HG02610 (cell line): ENCODE measurements at regions not wholly inside any gene's neighbourhood (a gene's known extent, or its start where the extent isn't known, plus 50 kb on each side); places are given as distances from the start of the nearest gene placed in this dataset.

ENCODE experiments used
- ATAC-seq: cut with Tn5 transposase; IDR thresholded peaks from one replicate; pipeline ENCODE4 v1.9.1; 2021; ENCODE audit warnings: mild to moderate bottlenecking, moderate library complexity; ENCODE audit not compliant: unreplicated experiment

- no peak for ATAC-seq
These were observed 163.3 kb upstream of the PRKCQ start for GRCh38 chr10:6743291-6743849.

GRCh38 chr10:6741541-6741941 lies 161.5 kb upstream of the PRKCQ start:
- no peak for ATAC-seq

- ATAC-seq: no peak
These were observed 159.6 kb upstream of the PRKCQ start for GRCh38 chr10:6739530-6740174.

- ATAC-seq: peak; percentile 70
These were observed 158.2 kb upstream of the PRKCQ start for GRCh38 chr10:6738112-6738768.

GRCh38 chr10:6737758-6738111 lies 157.7 kb upstream of the PRKCQ start:
- ATAC-seq: no peak

GRCh38 chr10:6737080-6737641 lies 157.1 kb upstream of the PRKCQ start:
- no peak for ATAC-seq

- ATAC-seq: no peak
These were observed 154.2 kb upstream of the PRKCQ start for GRCh38 chr10:6734286-6734685.

GRCh38 chr10:6729861-6730344 lies 149.8 kb upstream of the PRKCQ start:
- ATAC-seq: no peak

GRCh38 chr10:6729071-6729774 lies 149.1 kb upstream of the PRKCQ start:
- ATAC-seq: no peak

GRCh38 chr10:6726924-6727323 lies 146.8 kb upstream of the PRKCQ start:
- no peak for ATAC-seq

GRCh38 chr10:6722616-6723004 lies 142.5 kb upstream of the PRKCQ start:
- ATAC-seq: no peak

- no peak for ATAC-seq
These were observed 142.0 kb upstream of the PRKCQ start for GRCh38 chr10:6721964-6722615.

- no peak for ATAC-seq
These were observed 141.4 kb upstream of the PRKCQ start for GRCh38 chr10:6721480-6721879.

- ATAC-seq: no peak
These were observed 139.5 kb upstream of the PRKCQ start for GRCh38 chr10:6719561-6719960.

GRCh38 chr10:6718550-6718949 lies 138.5 kb upstream of the PRKCQ start:
- no peak for ATAC-seq

GRCh38 chr10:6716516-6716915 lies 136.4 kb upstream of the PRKCQ start:
- no peak for ATAC-seq

GRCh38 chr10:6713716-6714115 lies 133.6 kb upstream of the PRKCQ start:
- ATAC-seq: no peak

- ATAC-seq: no peak
These were observed 133.0 kb upstream of the PRKCQ start for GRCh38 chr10:6713120-6713519.

GRCh38 chr10:6711881-6712280 lies 131.8 kb upstream of the PRKCQ start:
- no peak for ATAC-seq

GRCh38 chr10:6711408-6711841 lies 131.3 kb upstream of the PRKCQ start:
- no peak for ATAC-seq

- no peak for ATAC-seq
These were observed 127.3 kb upstream of the PRKCQ start for GRCh38 chr10:6707352-6707751.
